ENCODE measurements at regions not wholly inside any gene's neighbourhood (a gene's known extent, or its start where the extent isn't known, plus 50 kb on each side); places are given as distances from the start of the nearest gene placed in this dataset.

DNA sequence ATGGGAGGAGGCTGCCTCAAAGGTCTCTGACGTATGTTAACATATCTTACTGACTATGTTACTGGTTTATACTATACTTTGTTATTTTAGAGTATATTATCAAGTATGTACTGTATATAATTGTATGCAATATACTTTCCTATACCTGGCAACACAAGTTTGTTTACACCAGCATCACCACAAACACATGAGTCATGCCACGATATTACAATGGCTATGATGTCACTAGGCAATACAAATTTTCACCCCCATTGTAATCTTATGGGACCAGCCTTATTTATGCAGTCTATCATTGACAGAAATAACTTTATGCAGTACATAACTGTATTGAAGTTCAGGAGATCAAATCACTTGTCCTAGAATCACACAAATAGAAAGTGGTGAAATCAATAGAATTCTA lies 329.9 kb upstream of the SLC7A11 start:
- no peaks in the 10 kb centered on the region for H3K36me3 Mint-ChIP-seq (ENCODE audit: low read depth)
- H3K27me3 Mint-ChIP-seq = no peaks in the 10 kb centered on the region
- ChIA-PET POLR2A (no interaction called here), CTCF (no interaction called here)
- no peak for ATAC-seq (ENCODE audit: low read depth)
- H3K4me3 Mint-ChIP-seq = no peak overlapping the region
- H3K4me1 Mint-ChIP-seq = no peaks in the 10 kb centered on the region
- H3K9me3 Mint-ChIP-seq = peaks cover 7% of the 10 kb centered on the region
- DNase-seq = no peak
- intact Hi-C loops (cut with micrococcal nuclease) = no loop called here
- H3K27ac Mint-ChIP-seq = no peak overlapping the region
- TF ChIP-seq, protein P1, sequence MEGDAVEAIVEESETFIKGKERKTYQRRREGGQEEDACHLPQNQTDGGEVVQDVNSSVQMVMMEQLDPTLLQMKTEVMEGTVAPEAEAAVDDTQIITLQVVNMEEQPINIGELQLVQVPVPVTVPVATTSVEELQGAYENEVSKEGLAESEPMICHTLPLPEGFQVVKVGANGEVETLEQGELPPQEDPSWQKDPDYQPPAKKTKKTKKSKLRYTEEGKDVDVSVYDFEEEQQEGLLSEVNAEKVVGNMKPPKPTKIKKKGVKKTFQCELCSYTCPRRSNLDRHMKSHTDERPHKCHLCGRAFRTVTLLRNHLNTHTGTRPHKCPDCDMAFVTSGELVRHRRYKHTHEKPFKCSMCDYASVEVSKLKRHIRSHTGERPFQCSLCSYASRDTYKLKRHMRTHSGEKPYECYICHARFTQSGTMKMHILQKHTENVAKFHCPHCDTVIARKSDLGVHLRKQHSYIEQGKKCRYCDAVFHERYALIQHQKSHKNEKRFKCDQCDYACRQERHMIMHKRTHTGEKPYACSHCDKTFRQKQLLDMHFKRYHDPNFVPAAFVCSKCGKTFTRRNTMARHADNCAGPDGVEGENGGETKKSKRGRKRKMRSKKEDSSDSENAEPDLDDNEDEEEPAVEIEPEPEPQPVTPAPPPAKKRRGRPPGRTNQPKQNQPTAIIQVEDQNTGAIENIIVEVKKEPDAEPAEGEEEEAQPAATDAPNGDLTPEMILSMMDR (IDR thresholded peaks at IDR 0.05) = no peak

DNA sequence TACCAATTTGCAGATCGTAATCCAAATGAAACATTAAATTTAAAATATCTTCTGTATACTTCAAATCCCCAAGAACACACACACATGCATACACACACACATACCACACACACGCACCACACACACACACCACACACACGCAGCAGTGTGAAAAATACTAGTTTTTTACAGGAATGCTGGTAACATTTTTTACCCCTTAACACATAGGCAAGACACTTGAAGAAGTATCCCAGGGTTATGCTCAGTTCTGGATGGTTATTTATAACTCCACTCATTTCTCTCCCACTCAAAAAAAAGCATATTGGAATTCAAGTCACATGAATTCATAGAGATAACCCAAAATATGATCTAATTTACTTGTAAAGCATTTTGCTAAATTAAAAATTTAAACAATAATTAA lies 325.5 kb upstream of the SLC7A11 start:
- CTCF ChIA-PET = no interaction called here
- H3K4me1 Mint-ChIP-seq = no peaks in the 10 kb centered on the region

DNA sequence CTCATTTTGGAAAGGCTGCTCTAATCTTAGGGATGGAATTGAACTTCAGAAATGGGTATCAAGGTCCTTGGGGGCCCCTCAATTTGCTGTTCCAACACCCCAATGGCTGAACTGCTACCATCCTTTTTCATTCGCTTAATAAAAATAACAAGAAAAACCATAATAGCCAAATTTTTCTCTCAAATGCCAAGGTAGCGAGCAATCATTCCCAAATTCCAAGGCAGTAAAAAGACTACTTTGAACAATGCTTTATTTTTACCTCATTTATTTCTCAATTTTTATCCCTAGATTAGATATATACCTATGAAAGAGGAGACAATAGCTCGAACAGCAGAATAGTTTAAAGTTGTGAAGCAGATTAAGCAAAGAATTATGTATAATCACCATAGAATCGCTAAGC lies 323.4 kb upstream of the SLC7A11 start:
- no peaks in the 10 kb centered on the region for H3K36me3 Mint-ChIP-seq (ENCODE audit: low read depth)
- H3K27ac Mint-ChIP-seq = no peak overlapping the region
- no peaks in the 10 kb centered on the region for H3K9me3 Mint-ChIP-seq
- H3K27me3 Mint-ChIP-seq = no peaks in the 10 kb centered on the region
- no peak overlapping the region for H3K4me3 Mint-ChIP-seq
- intact Hi-C loops (cut with micrococcal nuclease) = no loop called here
- TF ChIP-seq, protein P1 (IDR thresholded peaks at IDR 0.05) = no peak
- ATAC-seq (ENCODE audit: low read depth) = no peak
- DNase-seq = no peak
- CTCF ChIA-PET = no interaction called here
- no peaks in the 10 kb centered on the region for H3K4me1 Mint-ChIP-seq
- POLR2A ChIA-PET = no interaction called here

More for the DNA sequence above, 325.5 kb upstream of the SLC7A11 start:
- ATAC-seq (ENCODE audit: low read depth) (no peak), DNase-seq (no peak)
- POLR2A ChIA-PET = no interaction called here
- Mint-ChIP-seq H3K27me3 (no peaks in the 10 kb centered on the region), H3K36me3 (ENCODE audit: low read depth) (no peaks in the 10 kb centered on the region), H3K27ac (no peak overlapping the region), H3K9me3 (no peaks in the 10 kb centered on the region), H3K4me3 (no peak overlapping the region)
- intact Hi-C loops (cut with micrococcal nuclease) = no loop called here
- TF ChIP-seq, protein P1 (IDR thresholded peaks at IDR 0.05) = no peak

DNA sequence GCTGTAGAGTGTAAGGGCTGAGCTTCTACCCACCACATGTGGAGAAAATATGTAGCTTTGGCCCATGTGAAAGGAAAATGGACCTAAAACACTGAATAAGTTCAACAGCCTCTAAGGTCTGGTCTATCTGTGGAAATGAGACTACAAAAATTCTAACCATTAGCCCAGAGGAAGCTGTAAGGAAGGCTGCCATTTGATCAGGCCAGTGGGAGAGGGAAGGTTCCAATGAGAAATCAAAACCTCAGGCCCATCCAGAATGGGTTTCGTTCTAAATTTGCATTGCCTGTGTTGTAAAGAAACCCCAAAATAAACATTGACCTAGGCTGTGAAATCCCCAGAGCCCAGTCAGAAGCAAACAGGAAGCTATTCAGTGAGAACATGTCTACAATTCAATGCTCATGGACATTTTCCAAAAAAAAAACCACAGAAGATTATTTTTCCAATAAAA lies 320.4 kb upstream of the SLC7A11 start:
- DNase-seq (no peak), ATAC-seq (ENCODE audit: low read depth) (no peak)
- Mint-ChIP-seq H3K4me1 (no peaks in the 10 kb centered on the region), H3K27ac (no peak overlapping the region), H3K9me3 (no peaks in the 10 kb centered on the region), H3K36me3 (ENCODE audit: low read depth) (no peaks in the 10 kb centered on the region), H3K4me3 (no peak overlapping the region), H3K27me3 (no peaks in the 10 kb centered on the region)
- intact Hi-C loops (cut with micrococcal nuclease) = no loop called here
- TF ChIP-seq, protein P1 (IDR thresholded peaks at IDR 0.05) = no peak
- ChIA-PET POLR2A (no interaction called here), CTCF (no interaction called here)

DNA sequence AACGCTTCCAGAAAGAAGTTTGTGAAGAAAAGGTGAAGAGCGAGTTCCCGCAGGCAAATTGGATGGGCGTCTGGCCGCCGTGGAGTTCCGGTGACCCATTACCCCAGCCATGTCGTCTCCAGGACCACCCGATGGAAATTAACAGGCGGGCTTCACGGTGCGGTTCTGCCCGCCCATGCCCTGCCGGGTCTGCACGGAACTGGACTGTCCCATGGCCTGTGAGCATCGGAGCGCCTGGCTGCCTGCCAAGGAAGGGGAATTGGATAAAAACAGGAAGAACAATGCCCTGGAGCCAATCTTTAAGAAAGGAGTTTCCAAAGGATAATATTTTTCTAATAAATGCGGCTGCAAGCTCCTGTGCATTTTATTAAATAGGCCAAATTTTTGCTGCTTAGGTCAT lies 319.8 kb upstream of the SLC7A11 start:
- intact Hi-C loops (cut with micrococcal nuclease) = no loop called here
- H3K4me1 Mint-ChIP-seq = no peaks in the 10 kb centered on the region
- no peak overlapping the region for H3K27ac Mint-ChIP-seq
- DNase-seq = no peak
- no peaks in the 10 kb centered on the region for H3K36me3 Mint-ChIP-seq (ENCODE audit: low read depth)
- H3K27me3 Mint-ChIP-seq = no peaks in the 10 kb centered on the region
- ChIA-PET CTCF (no interaction called here), POLR2A (no interaction called here)
- no peaks in the 10 kb centered on the region for H3K9me3 Mint-ChIP-seq
- ATAC-seq (ENCODE audit: low read depth) = no peak
- H3K4me3 Mint-ChIP-seq = no peak overlapping the region
- TF ChIP-seq, protein P1 (IDR thresholded peaks at IDR 0.05) = no peak

Measured in activated B cell treated with CpG ODN at 0.5 μM for 24 hours (primary cell).